IMR-90 (cell line): ENCODE measurements at regions not wholly inside any gene's neighbourhood (a gene's known extent, or its start where the extent isn't known, plus 50 kb on each side); places are given as distances from the start of the nearest gene placed in this dataset.

Source experiments
- BHLHE40 ChIP-seq: fragments of 150-350 bp; IDR thresholded peaks from 2 replicates; pipeline ENCODE4 v1.6.1; 2016; ENCODE audit warnings: mild to moderate bottlenecking, low read depth, low read length
- CEBPB ChIP-seq: IDR thresholded peaks from 2 replicates; pipeline ENCODE4 v1.6.1; 2012; ENCODE audit warnings: low read depth, low read length, improper control_type of control experiment
- CTCF ChIP-seq: conservative IDR thresholded peaks from 2 replicates; pipeline ENCODE4 v1.5.1; 2012; ENCODE audit warnings: mild to moderate bottlenecking, low read depth, low read length, improper control_type of control experiment
- MAFK ChIP-seq: IDR thresholded peaks from 2 replicates; pipeline ENCODE4 v1.6.1; 2012; ENCODE audit warnings: low read depth, low read length, improper control_type of control experiment
- MAZ ChIP-seq: IDR thresholded peaks from 2 replicates; pipeline ENCODE4 v1.6.1; 2012; ENCODE audit warnings: low read depth, mild to moderate bottlenecking, low read length, improper control_type of control experiment, moderate library complexity, borderline replicate concordance
- MXI1 ChIP-seq: IDR thresholded peaks from 2 replicates; pipeline ENCODE4 v1.6.1; 2012; ENCODE audit warnings: low read depth, mild to moderate bottlenecking, low read length, moderate library complexity, borderline replicate concordance
- POLR2A ChIP-seq: IDR thresholded peaks from 2 replicates; pipeline ENCODE4 v1.6.1; 2012; ENCODE audit warnings: mild to moderate bottlenecking, low read depth, low read length
- RAD21 ChIP-seq: IDR thresholded peaks from 2 replicates; pipeline ENCODE4 v1.6.1; 2012; ENCODE audit warnings: low read length, improper control_type of control experiment
- SMC3 ChIP-seq: fragments of 150-350 bp; IDR thresholded peaks from 2 replicates; pipeline ENCODE4 v1.6.1; 2016; ENCODE audit warnings: low read depth, mild to moderate bottlenecking, antibody characterized with exemption, low read length, moderate library complexity
- USF2 ChIP-seq: fragments of 150-350 bp; IDR thresholded peaks from 2 replicates; pipeline ENCODE4 v1.6.1; 2017; ENCODE audit warnings: mild to moderate bottlenecking, antibody characterized with exemption, low read length, low read depth

- TF ChIP-seq CTCF (no peak), MXI1 (no peak), RAD21 (no peak), MAZ (no peak), POLR2A (no peak), USF2 (no peak), SMC3 (no peak), MAFK (no peak), BHLHE40 (no peak), CEBPB (no peak)
Measured at GRCh38 chr7:1291845-1292765, 59.4 kb downstream of the UNCX start.
